GM12878 (cell line): ENCODE measurements at regions not wholly inside any gene's neighbourhood (a gene's known extent, or its start where the extent isn't known, plus 50 kb on each side); places are given as distances from the start of the nearest gene placed in this dataset.

Experiments
- ATAC-seq: fragments of 200-7000 bp; cut with Tn5 transposase; 3 replicates; pipeline ENCODE4 v1.9.1; 2020; ENCODE audit warnings: mild to moderate bottlenecking, moderate library complexity
- BruUV-seq: library from RNA; stranded (reverse); fragments of 400-500 nt; replicated peaks from 2 replicates; lab custom pipeline; 2021; lab: Mats Ljungman, UMichigan
- CTCF ChIA-PET: fragments of 300-600 bp; sonication (Branson Sonifier 250); formaldehyde crosslinking; extraction: SDS; loops from one replicate; lab custom pipeline; 2021; ENCODE audit warnings: inconsistent platforms; lab: Yijun Ruan, JAX
- POLR2A ChIA-PET: fragments of 350-600 bp; formaldehyde crosslinking; extraction: SDS; loops from one replicate; lab custom pipeline; 2021; ENCODE audit warnings: inconsistent platforms; lab: Charles Lee
- RAD21 ChIA-PET: fragments of 300-600 bp; sonication (Branson Sonifier 250); formaldehyde crosslinking; loops from one replicate; lab custom pipeline; 2023; ENCODE audit warnings: antibody characterized with exemption; ENCODE audit not compliant: unreplicated experiment; lab: Charles Lee
- SMC1A ChIA-PET: fragments of 300-600 bp; sonication (Branson Sonifier 250); formaldehyde crosslinking; loops from one replicate; lab custom pipeline; 2023; ENCODE audit not compliant: unreplicated experiment, uncharacterized antibody; lab: Charles Lee
- DNase-seq: peaks from one replicate; pipeline ENCODE4 v3.0.0-alpha.2; 2011; ENCODE audit warnings: low read depth, low spot score
- FAIRE-seq: peaks from 3 replicates; lab custom pipeline; 2011; peaks lifted over from hg19 to GRCh38; lab: Jason Lieb, UNC
- H2AFZ ChIP-seq: 2 replicates; pipeline ENCODE4 v1.6.0; 2011; ENCODE audit warnings: low read depth, low read length, control low read depth; ENCODE audit not compliant: control insufficient read depth
- H3K27ac ChIP-seq: 2 replicates; pipeline ENCODE4 v1.5.1; 2011; ENCODE audit warnings: control low read depth; ENCODE audit not compliant: control insufficient read depth, insufficient read depth
- H3K27me3 ChIP-seq, 2 experiments: replicated peaks in 1 of 2; 2 replicates each; pipeline versions ENCODE4 v1.6.0 to v1.6.1; 2011; ENCODE audit warnings: low read length in 1 of 2; ENCODE audit not compliant: control insufficient read depth in 2 of 2, insufficient read depth in 2 of 2
- H3K36me3 ChIP-seq, 2 experiments: 2 replicates each; pipeline ENCODE4 v1.5.1; 2011; ENCODE audit warnings: low read length in 1 of 2; ENCODE audit not compliant: control insufficient read depth in 2 of 2, insufficient read depth in 2 of 2
- H3K4me1 ChIP-seq: 2 replicates; pipeline ENCODE4 v1.6.1; 2011; ENCODE audit warnings: mild to moderate bottlenecking, low read length, moderate library complexity, mixed read lengths; ENCODE audit not compliant: control insufficient read depth, insufficient read depth
- H3K4me2 ChIP-seq: 2 replicates; pipeline ENCODE4 v1.6.0; 2011; ENCODE audit warnings: control low read depth; ENCODE audit not compliant: control insufficient read depth, insufficient read depth
- H3K4me3 ChIP-seq: fragments of 200-600 bp; sonication (generic); 2 replicates; pipeline ENCODE4 v1.5.1; 2016
- H3K79me2 ChIP-seq: 2 replicates; pipeline ENCODE4 v1.6.0; 2011; ENCODE audit warnings: low read length; ENCODE audit not compliant: control insufficient read depth, insufficient read depth
- H3K9ac ChIP-seq: 2 replicates; pipeline ENCODE4 v1.8.0; 2011; ENCODE audit warnings: low read length, control low read depth, mixed read lengths; ENCODE audit not compliant: control insufficient read depth, insufficient read depth
- H3K9me3 ChIP-seq: replicated peaks from 3 replicates; pipeline ENCODE4 v1.5.1; 2011; ENCODE audit warnings: mild to moderate bottlenecking, low read length; ENCODE audit not compliant: control insufficient read depth, insufficient read depth
- H4K20me1 ChIP-seq: 2 replicates; pipeline ENCODE4 v1.6.0; 2011; ENCODE audit not compliant: control insufficient read depth, insufficient read depth
- ATF7 ChIP-seq: fragments of 450-650 bp; IDR thresholded peaks from 2 replicates; pipeline ENCODE4 v1.6.1; 2016; ENCODE audit warnings: low read depth, mild to moderate bottlenecking
- CREB1 ChIP-seq: IDR thresholded peaks from 2 replicates; pipeline ENCODE4 v1.6.1; 2012; ENCODE audit warnings: low read depth, mild to moderate bottlenecking, inconsistent platforms
- E4F1 ChIP-seq: fragments of 450-650 bp; IDR thresholded peaks from 2 replicates; pipeline ENCODE4 v1.6.1; 2018; ENCODE audit warnings: borderline replicate concordance, mild to moderate bottlenecking; ENCODE audit not compliant: partially characterized antibody
- ESRRA ChIP-seq: IDR thresholded peaks from 2 replicates; pipeline ENCODE4 v1.6.1; 2012; ENCODE audit warnings: mild to moderate bottlenecking, low read length, improper control_type of control experiment
- ETV6 ChIP-seq, 2 experiments: fragments of 450-650 bp in 1 of 2; IDR thresholded peaks in 1 of 2; conservative IDR thresholded peaks in 1 of 2; 2 replicates each; pipeline ENCODE4 v1.6.1; 2014; ENCODE audit warnings: antibody characterized with exemption in 1 of 2, borderline replicate concordance in 1 of 2, low read depth in 1 of 2, mild to moderate bottlenecking in 1 of 2, moderate library complexity in 1 of 2
- HDGF ChIP-seq: fragments of 450-650 bp; IDR thresholded peaks from 2 replicates; pipeline ENCODE4 v1.6.1; 2016; ENCODE audit warnings: antibody characterized with exemption
- IKZF2 ChIP-seq, 2 experiments: fragments of 450-650 bp; IDR thresholded peaks; 2 replicates each; pipeline ENCODE4 v1.6.1; 2017; ENCODE audit warnings: mild to moderate bottlenecking in 2 of 2, moderate library complexity in 2 of 2
- LARP7 ChIP-seq: fragments of 450-650 bp; IDR thresholded peaks from 2 replicates; pipeline ENCODE4 v1.6.1; 2017; ENCODE audit warnings: mild to moderate bottlenecking
- NRF1 ChIP-seq: conservative IDR thresholded peaks from 2 replicates; pipeline ENCODE4 v1.6.1; 2011; ENCODE audit warnings: mild to moderate bottlenecking, low read depth, low read length, improper control_type of control experiment
- POLR2A ChIP-seq: IDR thresholded peaks from 2 replicates; pipeline ENCODE4 v1.6.1; 2011; ENCODE audit warnings: low read depth, mild to moderate bottlenecking, low read length
- ZNF687 ChIP-seq: fragments of 450-650 bp; IDR thresholded peaks from 2 replicates; pipeline ENCODE4 v1.6.1; 2017; ENCODE audit warnings: mild to moderate bottlenecking, moderate library complexity
- ZSCAN29 ChIP-seq: fragments of 450-650 bp; IDR thresholded peaks from 2 replicates; pipeline ENCODE4 v1.6.1; 2017; ENCODE audit warnings: mild to moderate bottlenecking, moderate library complexity
- WGBS: methylation state at CpG from one replicate; pipeline ENCODE4 v1.1.6; 2016; ENCODE audit warnings: low lambda C conversion rate; ENCODE audit not compliant: insufficient replicate concordance, insufficient coverage; ENCODE audit errors: missing lambda C conversion rate; 5-methylcytosine and 5-hydroxymethylcytosine counted together
- in situ Hi-C: fragments of 300-500 bp; cut with MboI; formaldehyde crosslinking; loops from 9 replicates; pipeline ENCODE4 v1.14.3; 2018; ENCODE audit warnings: mixed read lengths
- intact Hi-C: fragments of 100-400 bp; cut with micrococcal nuclease; formaldehyde crosslinking; loops from one replicate; pipeline ENCODE4 v1.14.2; 2022; ENCODE audit not compliant: unreplicated experiment
- TF ChIP-seq, protein P1 (sequence below): fragments of 450-650 bp; IDR thresholded peaks from 2 replicates; pipeline ENCODE4 v1.6.1; 2016; ENCODE audit warnings: mild to moderate bottlenecking

DNA sequence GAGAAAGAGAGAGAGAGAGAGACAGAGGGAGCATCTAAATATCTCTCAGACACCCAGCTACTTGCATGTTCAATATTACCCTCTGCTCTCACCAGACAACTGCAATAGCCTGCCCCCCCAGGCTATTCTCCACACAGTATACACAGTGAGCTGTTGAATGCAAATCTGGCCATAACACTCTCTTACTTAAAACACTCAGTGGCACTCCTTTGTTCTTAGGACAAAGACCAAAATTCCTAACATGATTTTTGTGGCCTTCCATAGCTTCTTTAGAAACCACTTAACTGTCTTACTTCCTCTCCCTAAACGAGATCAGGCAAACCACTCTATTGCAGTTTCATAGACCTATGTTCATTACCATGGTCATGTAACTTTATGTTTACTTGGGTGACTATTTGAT, 903.6 kb upstream of the AUTS2 start (continued):
- TF ChIP-seq IKZF2 (IDR thresholded peaks at IDR 0.05) (no peak), E4F1 (no peak), CREB1 (no peak), LARP7 (no peak), ATF7 (no peak), ESRRA (no peak)
- TF ChIP-seq, protein P1, sequence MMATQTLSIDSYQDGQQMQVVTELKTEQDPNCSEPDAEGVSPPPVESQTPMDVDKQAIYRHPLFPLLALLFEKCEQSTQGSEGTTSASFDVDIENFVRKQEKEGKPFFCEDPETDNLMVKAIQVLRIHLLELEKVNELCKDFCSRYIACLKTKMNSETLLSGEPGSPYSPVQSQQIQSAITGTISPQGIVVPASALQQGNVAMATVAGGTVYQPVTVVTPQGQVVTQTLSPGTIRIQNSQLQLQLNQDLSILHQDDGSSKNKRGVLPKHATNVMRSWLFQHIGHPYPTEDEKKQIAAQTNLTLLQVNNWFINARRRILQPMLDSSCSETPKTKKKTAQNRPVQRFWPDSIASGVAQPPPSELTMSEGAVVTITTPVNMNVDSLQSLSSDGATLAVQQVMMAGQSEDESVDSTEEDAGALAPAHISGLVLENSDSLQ = no peak
- TF ChIP-seq, all 136 proteins: peak for 0

- ChIA-PET CTCF (no interaction called here), POLR2A (no interaction called here), RAD21 (no interaction called here), SMC1A (no interaction called here)
- WGBS = 15% methylated on average over 7 of the region's 7 CpGs
- Histone ChIP-seq H3K4me1 (no peaks in the 10 kb centered on the region), H3K9ac (no peak overlapping the region), H2AFZ (no peak overlapping the region), H3K9me3 (no peaks in the 10 kb centered on the region), H4K20me1 (no peaks in the 10 kb centered on the region), H3K27me3 (no peaks in the 10 kb centered on the region), H3K79me2 (no peaks in the 10 kb centered on the region), H3K4me3 (no peak overlapping the region), H3K4me2 (no peak overlapping the region), H3K36me3 (no peaks in the 10 kb centered on the region), H3K27ac (no peak overlapping the region)
- ATAC-seq (no peak), DNase-seq (no peak), FAIRE-seq (no peak)
- in situ Hi-C loops = no loop called here
- TF ChIP-seq POLR2A (no peak), ETV6 (conservative IDR thresholded peaks at IDR 0.05 in 1 of 2, IDR thresholded peaks at IDR 0.05 in 1 of 2; ENCODE audit: borderline replicate concordance in 1 of 2, low read depth in 1 of 2) (no peak), HDGF (no peak), NRF1 (no peak), ZNF687 (no peak), ZSCAN29 (no peak)
- no TSS peak for BruUV-seq
- intact Hi-C loops = no loop called here
Measured at GRCh38 chr7:68697796-68698280, 900.4 kb upstream of the AUTS2 start.
